Stimulated activated CD4-positive, alpha-beta T cell treated with anti-CD3 and anti-CD28 coated beads, Interleukin-4, amount 100 ng/mL, for 48 hours (primary cell): ENCODE measurements at regions not wholly inside any gene's neighbourhood (a gene's known extent, or its start where the extent isn't known, plus 50 kb on each side); places are given as distances from the start of the nearest gene placed in this dataset.
"Not testable (repeated sequence)": the region's sequence is repeated elsewhere in the genome, so short reads cannot be mapped to it uniquely, and the experiment has no call there.

Experiments
- DNase-seq, 2 donors: peaks; one replicate each; pipeline ENCODE4 v3.0.0-alpha.2; 2020; ENCODE audit warnings: low read depth in 2 of 2

GRCh38 chr1:189970331-189971230, 507.1 kb downstream of the BRINP3 start:
- DNase-seq: no peak

- no peak for DNase-seq
Measured at GRCh38 chr1:189971656-189972055, 506.0 kb downstream of the BRINP3 start.

- DNase-seq: no peak
Measured at GRCh38 chr1:189977184-189977583, 500.5 kb downstream of the BRINP3 start.

- no peak for DNase-seq
Measured at GRCh38 chr1:189983166-189983890, 494.3 kb downstream of the BRINP3 start.

GRCh38 chr1:189986516-189986915, 491.1 kb downstream of the BRINP3 start:
- DNase-seq: no peak

- no peak for DNase-seq
Measured at GRCh38 chr1:189987509-189987908, 490.2 kb downstream of the BRINP3 start.

GRCh38 chr1:189992856-189993255, 484.8 kb downstream of the BRINP3 start:
- no peak for DNase-seq

GRCh38 chr1:190000365-190000872, 477.2 kb downstream of the BRINP3 start:
- no peak for DNase-seq

- no peak for DNase-seq
Measured at GRCh38 chr1:190001187-190001586, 476.5 kb downstream of the BRINP3 start.

- DNase-seq: no peak
Measured at GRCh38 chr1:190003376-190003775, 474.3 kb downstream of the BRINP3 start.

- no peak for DNase-seq
Measured at GRCh38 chr1:190011585-190011984, 466.1 kb downstream of the BRINP3 start.

GRCh38 chr1:190019151-190019550, 458.5 kb downstream of the BRINP3 start:
- not testable (repeated sequence) for DNase-seq

GRCh38 chr1:190019717-190020116, 457.9 kb downstream of the BRINP3 start:
- no peak for DNase-seq

- DNase-seq: no peak
Measured at GRCh38 chr1:190022709-190023108, 455.0 kb downstream of the BRINP3 start.

GRCh38 chr1:190029441-190029840, 448.2 kb downstream of the BRINP3 start:
- DNase-seq: no peak

GRCh38 chr1:190043655-190044054, 434.0 kb downstream of the BRINP3 start:
- no peak for DNase-seq

- DNase-seq: no peak
Measured at GRCh38 chr1:190046231-190046630, 431.4 kb downstream of the BRINP3 start.
